ENCODE measurements at regions not wholly inside any gene's neighbourhood (a gene's known extent, or its start where the extent isn't known, plus 50 kb on each side); places are given as distances from the start of the nearest gene placed in this dataset.

- no peak for DNase-seq (ENCODE audit: low spot score)
Measured at GRCh38 chr10:47230482-47230881, 69.5 kb upstream of the GDF10 start.

- no peak for DNase-seq (ENCODE audit: low spot score)
Measured at GRCh38 chr10:47230957-47231356, 69.0 kb upstream of the GDF10 start.

GRCh38 chr10:47231414-47231813 is 68.6 kb upstream of the GDF10 start:
- DNase-seq (ENCODE audit: low spot score): no peak

DNA sequence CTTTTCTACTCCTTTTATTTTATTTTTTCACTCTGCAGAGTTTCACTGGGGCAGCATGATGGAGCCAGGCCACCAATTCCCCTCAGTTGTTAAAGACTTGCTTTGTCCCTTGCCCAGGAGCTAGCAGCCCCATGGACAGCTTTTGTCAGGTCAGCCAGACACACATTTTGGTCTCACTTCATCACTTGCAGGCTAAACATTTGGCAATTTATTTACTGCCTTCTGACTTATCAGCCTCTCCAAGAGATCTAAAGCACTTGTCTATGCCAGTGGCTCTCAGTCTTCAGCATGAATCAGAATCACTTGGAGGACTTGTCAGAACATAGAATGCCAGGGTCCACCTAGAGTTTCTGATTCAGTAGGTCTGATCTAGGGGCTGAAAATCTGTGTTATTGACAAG is 66.4 kb upstream of the GDF10 start:
- DNase-seq (ENCODE audit: low spot score): no peak

- DNase-seq (ENCODE audit: low spot score): no peak
Measured at GRCh38 chr10:47235484-47235883, 64.5 kb upstream of the GDF10 start.

- no peak for DNase-seq (ENCODE audit: low spot score)
Measured at GRCh38 chr10:47237316-47238260, 62.4 kb upstream of the GDF10 start.

- no peak for DNase-seq (ENCODE audit: low spot score)
Measured at GRCh38 chr10:47238331-47239095, 61.5 kb upstream of the GDF10 start.

DNA sequence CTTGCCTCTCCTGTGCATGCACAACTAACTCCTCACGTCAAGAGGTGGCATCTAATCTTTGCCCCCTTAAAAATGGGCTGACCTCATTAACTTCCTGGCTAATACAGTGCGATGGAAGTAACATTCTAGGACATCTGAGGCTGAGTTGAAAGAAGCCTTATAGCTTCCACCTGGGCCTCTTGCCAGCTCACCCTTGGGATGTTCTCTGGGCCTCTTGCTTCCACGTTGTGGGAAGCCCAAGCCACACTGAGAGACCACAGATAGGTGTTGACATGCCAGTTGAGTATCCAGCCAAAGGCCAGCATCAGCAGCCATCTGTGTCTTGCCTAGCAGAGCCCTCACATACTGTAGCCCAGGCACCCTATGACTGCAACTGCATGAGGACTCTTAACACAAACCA is 60.8 kb upstream of the GDF10 start:
- DNase-seq (ENCODE audit: low spot score): no peak

DNA sequence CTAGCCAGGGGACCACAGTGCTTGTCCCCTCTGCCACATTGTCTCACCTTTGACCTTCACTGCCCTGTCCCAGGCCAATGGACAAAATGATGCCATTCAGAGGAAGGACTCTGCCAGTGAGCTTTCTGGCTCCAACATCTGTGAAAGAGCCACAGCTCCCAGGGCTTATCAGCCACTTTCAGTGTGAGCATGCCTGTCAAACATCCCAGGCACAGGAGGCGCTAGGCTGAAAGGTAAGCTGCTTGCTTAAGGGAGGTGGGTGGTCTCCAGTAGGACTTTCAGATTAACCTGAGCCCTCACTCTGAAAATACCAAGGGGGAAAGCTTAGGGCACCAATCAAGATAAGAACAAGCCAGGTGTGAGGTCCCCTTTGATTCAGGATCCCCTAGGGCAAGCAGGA is 59.8 kb upstream of the GDF10 start:
- DNase-seq (ENCODE audit: low spot score): no peak

- DNase-seq (ENCODE audit: low spot score): no peak
Measured at GRCh38 chr10:47241256-47241655, 58.7 kb upstream of the GDF10 start.

- no peak for DNase-seq (ENCODE audit: low spot score)
Measured at GRCh38 chr10:47241946-47242867, 57.8 kb upstream of the GDF10 start.

DNA sequence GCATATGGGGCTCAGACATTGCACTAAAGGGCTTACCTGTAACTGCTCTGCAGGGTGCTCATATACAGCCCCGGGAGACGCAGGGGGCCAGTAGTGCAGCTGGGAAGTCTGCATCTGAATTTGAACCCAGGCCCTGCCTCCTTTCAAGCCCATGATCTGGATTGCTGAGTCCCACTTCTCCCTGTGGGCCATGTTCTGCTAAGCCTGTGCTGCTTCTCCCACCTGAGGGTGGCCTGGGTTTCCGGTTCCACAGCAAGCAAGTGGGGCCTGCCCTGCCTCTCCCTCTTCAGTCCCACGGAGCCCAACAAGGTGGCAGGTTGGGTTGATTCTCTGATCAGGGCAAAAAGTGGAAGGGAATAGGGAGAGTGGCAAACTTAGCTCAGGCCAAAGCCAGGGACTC is 56.6 kb upstream of the GDF10 start:
- no peak for DNase-seq (ENCODE audit: low spot score)

DNA sequence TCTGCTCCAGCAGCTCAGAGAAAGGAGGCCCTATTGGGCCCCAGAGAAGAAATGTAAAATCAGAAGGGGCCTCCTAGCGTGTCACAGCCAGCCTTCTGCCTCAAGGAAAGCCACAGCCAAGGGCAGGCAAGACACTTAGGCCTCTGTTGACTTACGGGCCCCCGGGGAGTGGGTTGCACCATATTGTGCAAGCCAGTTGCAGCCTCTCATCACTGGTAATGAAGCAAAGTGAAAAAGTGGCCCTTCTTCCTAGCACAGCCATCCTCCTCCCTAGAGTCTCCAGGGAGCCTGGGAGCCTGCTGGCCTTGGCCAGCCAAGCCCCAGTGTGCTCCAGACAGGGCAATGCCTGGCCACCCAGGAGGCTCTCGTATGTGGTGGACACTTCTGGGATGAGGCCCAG is 56.2 kb upstream of the GDF10 start:
- DNase-seq (ENCODE audit: low spot score): no peak

GRCh38 chr10:47244560-47245500 is 55.2 kb upstream of the GDF10 start:
- DNase-seq (ENCODE audit: low spot score): no peak

GRCh38 chr10:47245731-47246350 is 54.2 kb upstream of the GDF10 start:
- no peak for DNase-seq (ENCODE audit: low spot score)

GRCh38 chr10:47246406-47247147 is 53.4 kb upstream of the GDF10 start:
- no peak for DNase-seq (ENCODE audit: low spot score)

GRCh38 chr10:47247148-47248059 is 52.6 kb upstream of the GDF10 start:
- no peak for DNase-seq (ENCODE audit: low spot score)

- no peak for DNase-seq (ENCODE audit: low spot score)
Measured at GRCh38 chr10:47248386-47249090, 51.5 kb upstream of the GDF10 start.

Data from SK-N-DZ (cell line).